HG03342 (cell line): ENCODE measurements at regions not wholly inside any gene's neighbourhood (a gene's known extent, or its start where the extent isn't known, plus 50 kb on each side); places are given as distances from the start of the nearest gene placed in this dataset.

Experiments used
- ATAC-seq: cut with Tn5 transposase; IDR thresholded peaks from one replicate; pipeline ENCODE4 v1.9.1; 2021; ENCODE audit warnings: mild to moderate bottlenecking, moderate library complexity; ENCODE audit not compliant: unreplicated experiment

- no peak for ATAC-seq
Measured at GRCh38 chr1:95370691-95371562, 136.9 kb downstream of the RWDD3 start.

GRCh38 chr1:95371666-95372282, 137.8 kb downstream of the RWDD3 start:
- ATAC-seq = no peak

- ATAC-seq = no peak
Measured at GRCh38 chr1:95375174-95375573, 141.2 kb downstream of the RWDD3 start.

GRCh38 chr1:95380909-95381308, 146.9 kb downstream of the RWDD3 start:
- no peak for ATAC-seq

- ATAC-seq = no peak
Measured at GRCh38 chr1:95382000-95382786, 148.2 kb downstream of the RWDD3 start.

- no peak for ATAC-seq
Measured at GRCh38 chr1:95383111-95383510, 149.1 kb downstream of the RWDD3 start.

- no peak for ATAC-seq
Measured at GRCh38 chr1:95384567-95384966, 150.6 kb downstream of the RWDD3 start.

- no peak for ATAC-seq
Measured at GRCh38 chr1:95386371-95386770, 152.4 kb downstream of the RWDD3 start.

GRCh38 chr1:95386915-95387314, 152.9 kb downstream of the RWDD3 start:
- no peak for ATAC-seq

- ATAC-seq = no peak
Measured at GRCh38 chr1:95388031-95388430, 154.0 kb downstream of the RWDD3 start.

- ATAC-seq = no peak
Measured at GRCh38 chr1:95393434-95393833, 159.4 kb downstream of the RWDD3 start.

GRCh38 chr1:95396557-95396956, 162.5 kb downstream of the RWDD3 start:
- ATAC-seq = no peak

GRCh38 chr1:95402780-95403179, 168.8 kb downstream of the RWDD3 start:
- ATAC-seq = no peak

GRCh38 chr1:95406279-95406678, 172.3 kb downstream of the RWDD3 start:
- no peak for ATAC-seq

GRCh38 chr1:95407131-95407885, 173.3 kb downstream of the RWDD3 start:
- ATAC-seq = no peak

- ATAC-seq = no peak
Measured at GRCh38 chr1:95407886-95408291, 173.9 kb downstream of the RWDD3 start.

GRCh38 chr1:95408507-95409136, 174.6 kb downstream of the RWDD3 start:
- ATAC-seq = no peak

- no peak for ATAC-seq
Measured at GRCh38 chr1:95409276-95409675, 175.3 kb downstream of the RWDD3 start.

GRCh38 chr1:95409901-95410300, 175.9 kb downstream of the RWDD3 start:
- no peak for ATAC-seq

- no peak for ATAC-seq
Measured at GRCh38 chr1:95415146-95415545, 181.1 kb downstream of the RWDD3 start.
